Iris pigment epithelial cell (primary cell): ENCODE measurements at regions not wholly inside any gene's neighbourhood (a gene's known extent, or its start where the extent isn't known, plus 50 kb on each side); places are given as distances from the start of the nearest gene placed in this dataset.
"Not testable (repeated sequence)": the region's sequence is repeated elsewhere in the genome, so short reads cannot be mapped to it uniquely, and the experiment has no call there.

Experiments
- DNase-seq: peaks from one replicate; pipeline ENCODE4 v3.0.0-alpha.2; 2011; ENCODE audit warnings: low read depth

DNA sequence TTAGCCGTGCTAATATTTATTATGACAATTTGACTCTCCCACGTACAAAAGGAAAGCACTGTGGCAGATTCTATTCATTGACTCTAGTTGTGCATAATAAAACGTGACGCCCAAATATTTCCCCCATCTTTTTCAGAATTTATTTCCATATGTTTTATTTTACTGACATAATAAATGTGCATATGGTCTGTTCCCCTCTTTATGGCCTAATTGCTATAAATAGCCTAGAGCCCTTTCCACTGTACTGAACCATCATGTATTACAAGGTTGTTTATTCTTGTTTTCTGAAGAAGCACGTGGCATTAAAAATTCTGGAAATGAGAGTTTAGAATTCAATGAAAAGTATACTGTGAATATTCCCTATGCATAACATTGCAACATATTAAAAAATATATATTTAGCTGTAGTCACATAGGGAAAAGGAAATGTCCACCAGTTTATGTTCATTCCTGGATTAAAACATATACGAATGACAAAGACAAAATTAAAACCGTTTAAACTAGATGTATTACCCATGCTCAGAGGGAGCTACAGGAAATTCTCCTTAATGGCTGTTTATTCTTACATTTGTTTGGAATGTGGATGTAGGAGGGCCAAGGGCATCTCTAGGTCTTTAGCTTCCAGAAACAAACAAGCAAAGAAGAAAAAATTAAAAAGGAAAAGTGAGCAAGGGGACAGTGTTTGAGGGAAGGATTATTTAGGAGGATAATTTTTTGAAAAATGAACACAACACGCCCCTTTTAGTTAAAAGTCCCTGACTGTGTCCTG is 122.1 kb upstream of the MMADHC start:
- no peak for DNase-seq

DNA sequence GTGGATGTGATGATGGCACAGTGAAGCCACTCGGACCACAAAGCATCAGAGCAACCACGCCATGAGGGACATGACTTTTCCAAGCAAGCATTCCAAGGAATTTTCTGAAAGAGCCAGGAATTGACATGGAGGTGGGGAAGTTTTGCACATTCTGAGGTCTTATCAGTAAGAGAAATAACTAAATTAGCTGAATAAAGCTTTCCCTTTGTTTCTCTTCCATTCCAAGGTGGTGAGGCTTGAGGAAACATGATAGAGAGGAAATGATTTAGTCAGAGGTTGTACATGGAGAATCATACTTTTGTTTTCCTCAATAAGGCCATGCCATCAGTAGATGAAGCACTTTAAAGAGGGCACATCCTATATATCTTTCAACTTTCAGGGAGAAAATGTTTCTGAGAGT is 115.7 kb upstream of the MMADHC start:
- DNase-seq: peak; percentile 12

DNA sequence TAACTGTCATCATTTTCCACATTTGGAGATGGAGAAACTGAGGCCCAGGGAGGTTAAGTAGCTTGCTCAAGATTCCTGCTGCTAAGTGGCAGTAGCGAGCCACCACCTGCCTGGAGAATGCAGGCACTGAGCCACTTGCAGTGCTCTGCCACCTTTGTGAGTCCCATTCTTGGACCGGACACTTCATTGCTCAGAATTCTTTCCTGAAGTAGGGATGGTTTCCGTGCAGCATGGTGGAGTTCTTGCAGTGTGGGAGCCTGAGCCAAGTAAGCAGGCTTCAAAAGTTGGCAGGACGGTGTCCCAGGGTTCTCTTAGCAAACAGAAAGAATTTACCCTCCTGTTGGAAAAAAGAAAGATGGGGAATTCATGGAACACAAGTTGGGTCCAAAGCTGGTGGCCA is 115.0 kb upstream of the MMADHC start:
- DNase-seq: no peak

- no peak for DNase-seq
Measured at GRCh38 chr2:149701241-149701640, 113.7 kb upstream of the MMADHC start.

DNA sequence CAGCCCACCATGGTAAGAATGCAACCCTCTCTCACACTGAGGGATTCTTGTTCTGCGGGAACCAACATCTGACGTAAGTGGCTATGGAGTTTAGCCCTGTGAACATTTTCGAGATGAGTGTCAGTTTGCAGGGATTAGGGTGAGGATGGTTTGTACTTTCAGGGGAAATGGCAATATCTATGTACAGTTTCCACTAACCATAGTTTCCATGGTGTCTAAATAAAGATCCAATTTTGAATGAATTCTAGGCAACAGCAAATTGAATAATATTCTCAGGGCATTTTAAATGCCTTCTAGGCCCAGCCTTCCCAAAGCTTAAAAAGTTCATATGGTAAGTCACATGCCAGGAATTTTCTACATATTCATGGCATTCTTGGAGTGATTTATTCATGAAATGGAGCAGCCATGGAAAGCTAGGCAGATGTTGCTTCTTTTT is 105.4 kb upstream of the MMADHC start:
- peak; percentile 71 for DNase-seq

DNA sequence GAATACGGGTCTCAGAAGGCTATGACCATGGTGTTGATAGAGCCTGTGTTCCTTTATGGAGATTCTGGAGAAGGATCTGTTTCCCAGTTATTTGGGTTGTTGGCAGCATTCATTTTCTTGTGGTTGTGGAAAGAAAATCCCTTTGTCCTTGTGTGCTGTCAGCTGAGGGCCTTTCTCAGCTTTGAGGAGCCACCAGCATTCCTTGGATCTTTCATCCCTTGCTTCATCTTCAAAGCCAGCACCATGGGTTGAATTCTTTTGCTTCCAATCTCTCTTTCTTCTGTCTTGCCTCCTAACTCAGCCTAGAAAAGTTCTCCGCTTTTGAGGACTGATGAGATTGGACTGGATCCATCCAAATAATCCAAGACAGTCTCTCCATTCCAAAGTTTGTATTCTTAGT is 103.2 kb upstream of the MMADHC start:
- DNase-seq: no peak

DNA sequence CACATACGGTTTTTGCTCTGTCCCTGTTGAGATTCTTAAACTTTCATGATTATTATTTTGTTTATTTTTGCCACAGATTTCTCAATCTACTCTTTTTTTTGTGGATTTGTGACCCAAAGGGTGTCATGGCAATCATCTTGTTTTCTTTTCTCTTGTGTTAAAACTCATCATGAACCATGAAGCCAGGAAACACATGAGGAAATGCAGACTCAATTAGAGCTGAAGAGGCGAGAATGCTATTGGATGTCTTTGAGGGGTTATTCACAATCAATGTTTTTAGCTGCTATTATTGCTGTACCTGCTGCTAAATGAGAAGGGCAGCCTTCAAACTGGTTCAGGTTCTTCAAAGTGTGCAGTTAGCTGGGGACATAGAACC is 99.5 kb upstream of the MMADHC start:
- DNase-seq: no peak

GRCh38 chr2:149686136-149687051 is 98.8 kb upstream of the MMADHC start:
- no peak for DNase-seq

DNA sequence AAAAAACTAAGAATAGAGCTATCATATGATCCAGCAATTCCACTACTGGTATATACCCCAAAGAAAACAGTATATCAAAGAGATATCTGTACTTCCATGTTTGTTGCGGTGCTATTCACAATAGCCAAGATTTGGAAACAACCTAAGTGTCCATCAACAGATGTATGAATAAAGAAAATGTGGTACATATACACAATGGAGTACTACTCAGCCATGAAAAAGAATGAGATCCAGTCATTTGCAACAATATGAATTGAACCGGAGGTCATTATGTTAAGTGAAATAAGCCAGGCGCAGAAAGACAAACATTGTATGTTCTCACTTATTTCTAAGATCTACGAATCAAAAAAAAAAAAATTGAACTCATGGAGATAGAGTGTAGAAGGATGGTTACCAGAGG is 97.8 kb upstream of the MMADHC start:
- not testable (repeated sequence) for DNase-seq

DNA sequence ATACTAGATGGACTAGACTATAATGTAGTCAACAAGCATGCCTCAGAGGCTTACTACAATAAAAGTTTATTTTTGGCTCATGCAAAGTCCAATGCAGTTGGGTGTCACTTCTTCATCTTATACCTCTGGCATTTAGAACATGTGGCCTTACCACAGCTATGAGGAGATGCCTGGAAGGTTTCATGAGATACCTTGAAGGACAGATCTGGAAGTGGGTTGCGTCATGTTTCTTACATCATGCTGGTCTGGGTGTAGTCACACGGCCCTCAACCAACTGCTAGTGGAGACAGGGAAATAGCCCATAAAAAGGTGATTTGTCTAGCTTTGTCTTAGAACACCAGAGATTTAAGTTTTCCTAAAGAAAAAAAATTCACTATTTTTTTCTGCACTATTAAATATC is 91.7 kb upstream of the MMADHC start:
- DNase-seq: peak; percentile 75

DNA sequence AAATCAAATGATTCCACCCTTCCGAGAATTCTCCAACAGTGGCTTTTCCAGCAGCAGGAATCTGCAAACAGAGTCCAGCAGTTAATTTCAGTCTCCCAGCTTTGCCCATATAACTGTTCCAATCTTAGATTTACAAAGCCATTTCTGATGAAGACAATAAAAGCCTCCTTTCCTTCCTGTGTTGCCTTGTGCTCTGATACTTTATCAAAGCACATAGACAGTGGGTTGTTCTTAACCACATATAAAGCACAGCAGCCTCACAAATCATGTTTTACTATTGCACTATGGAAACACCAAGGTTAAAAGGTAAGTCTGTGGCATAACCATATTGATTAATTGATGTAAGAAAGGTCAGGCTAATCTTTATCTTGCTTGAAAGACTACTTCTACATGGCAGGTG is 89.8 kb upstream of the MMADHC start:
- DNase-seq: no peak

GRCh38 chr2:149670086-149670485 is 82.5 kb upstream of the MMADHC start:
- no peak for DNase-seq

DNA sequence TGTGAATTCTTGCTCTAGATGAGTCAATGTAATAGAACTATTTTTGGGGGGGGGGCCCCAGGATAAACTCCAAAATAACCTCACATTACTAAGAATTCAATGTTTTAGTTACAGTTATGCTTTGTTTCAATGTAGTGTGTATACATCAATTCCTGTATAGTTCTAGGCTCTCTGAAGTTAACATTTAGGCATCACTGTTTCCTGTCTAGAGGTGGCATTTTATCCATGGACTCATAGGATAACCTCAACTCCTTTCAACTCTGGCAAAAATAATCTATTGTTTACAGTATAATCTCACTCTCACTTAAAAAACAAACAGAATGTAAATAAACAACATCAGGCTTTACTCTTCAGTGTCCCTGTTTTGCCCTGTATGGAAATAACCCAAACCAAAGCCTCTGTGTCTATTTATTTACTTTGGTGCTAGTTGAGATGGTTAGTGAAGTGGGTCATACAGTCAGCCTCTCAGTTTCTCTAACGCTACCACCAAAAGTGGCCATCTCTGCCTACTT is 79.3 kb upstream of the MMADHC start:
- no peak for DNase-seq

DNA sequence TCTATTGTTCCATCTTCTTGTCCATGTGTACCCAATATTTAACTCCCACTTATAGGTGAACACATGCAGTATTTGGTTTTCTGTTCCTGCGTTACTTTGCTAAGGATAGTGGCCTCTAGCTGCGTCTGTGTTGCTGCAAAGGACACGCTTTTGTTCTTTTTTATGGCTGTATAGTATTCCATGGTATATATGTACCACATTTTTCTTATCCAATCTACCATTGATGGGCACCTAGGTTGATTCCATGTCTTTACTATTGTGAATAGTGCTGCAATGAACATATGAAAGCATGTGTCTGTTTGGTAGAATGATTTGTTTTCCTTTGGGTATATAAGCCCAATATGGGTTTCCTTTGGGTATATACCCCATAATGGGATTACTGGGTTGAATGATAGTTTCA is 77.3 kb upstream of the MMADHC start:
- DNase-seq: no peak

DNA sequence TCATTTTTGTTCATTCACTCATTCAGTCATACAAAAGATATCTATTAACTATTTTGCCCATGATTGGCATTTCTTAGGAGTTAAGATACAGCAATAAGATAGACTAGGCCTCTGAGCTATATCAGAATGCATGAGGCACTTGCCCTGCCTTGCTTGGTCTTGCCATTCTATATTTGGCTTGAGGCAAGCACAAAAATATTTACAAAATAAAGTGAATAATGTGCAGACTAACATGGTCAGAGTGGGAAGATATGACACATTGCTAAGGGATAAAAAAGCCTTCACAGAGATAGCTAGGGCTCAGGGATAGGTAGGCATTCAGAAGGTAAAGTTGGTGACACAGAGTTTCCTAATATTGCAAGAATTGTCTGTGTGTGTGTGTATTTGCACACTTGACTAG is 75.0 kb upstream of the MMADHC start:
- DNase-seq: no peak

GRCh38 chr2:149661844-149662243 is 74.3 kb upstream of the MMADHC start:
- peak; percentile 87 for DNase-seq

DNA sequence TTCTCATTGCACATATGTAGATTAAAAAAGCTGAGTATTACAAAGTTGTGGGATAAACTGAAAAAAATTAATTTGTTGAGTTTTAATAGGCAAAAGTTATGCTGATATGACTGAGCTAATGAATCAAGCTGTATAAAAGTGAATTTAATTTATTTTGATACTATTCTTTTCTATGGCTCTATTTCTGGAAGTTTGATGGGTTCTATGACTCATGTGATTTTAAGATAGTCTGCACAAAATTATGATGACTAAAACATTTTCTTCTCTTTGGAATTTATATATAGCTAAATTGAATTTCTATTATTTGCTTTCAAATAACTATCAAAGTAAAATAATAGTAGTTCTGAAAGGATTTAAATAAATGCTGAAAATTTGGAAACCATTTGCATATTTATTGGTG is 71.0 kb upstream of the MMADHC start:
- DNase-seq: no peak

- no peak for DNase-seq
Measured at GRCh38 chr2:149657401-149658040, 69.9 kb upstream of the MMADHC start.

- no peak for DNase-seq
Measured at GRCh38 chr2:149656996-149657395, 69.4 kb upstream of the MMADHC start.

- no peak for DNase-seq
Measured at GRCh38 chr2:149653831-149654445, 66.4 kb upstream of the MMADHC start.

- no peak for DNase-seq
Measured at GRCh38 chr2:149652926-149653325, 65.4 kb upstream of the MMADHC start.

DNA sequence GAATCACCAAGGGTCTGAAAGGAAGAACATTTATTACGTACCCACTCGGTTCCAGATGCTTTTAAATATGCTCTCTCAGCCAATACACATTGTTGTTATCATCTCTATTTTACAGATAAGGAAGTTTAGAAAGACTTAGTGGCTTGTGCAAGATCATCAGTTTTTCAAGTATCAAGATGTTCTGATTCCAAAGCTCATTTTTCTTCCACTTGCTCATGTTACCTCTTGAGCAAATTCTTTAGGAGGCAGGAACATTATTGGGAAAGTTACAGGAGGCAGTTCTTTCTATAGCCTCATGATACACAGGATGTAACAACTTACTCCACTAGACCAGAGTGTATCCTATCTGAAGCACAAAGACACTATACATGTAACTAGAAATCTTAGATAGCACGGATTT is 65.0 kb upstream of the MMADHC start:
- DNase-seq: peak; percentile 7
